ENCODE measurements at regions not wholly inside any gene's neighbourhood (a gene's known extent, or its start where the extent isn't known, plus 50 kb on each side); places are given as distances from the start of the nearest gene placed in this dataset.

DNA sequence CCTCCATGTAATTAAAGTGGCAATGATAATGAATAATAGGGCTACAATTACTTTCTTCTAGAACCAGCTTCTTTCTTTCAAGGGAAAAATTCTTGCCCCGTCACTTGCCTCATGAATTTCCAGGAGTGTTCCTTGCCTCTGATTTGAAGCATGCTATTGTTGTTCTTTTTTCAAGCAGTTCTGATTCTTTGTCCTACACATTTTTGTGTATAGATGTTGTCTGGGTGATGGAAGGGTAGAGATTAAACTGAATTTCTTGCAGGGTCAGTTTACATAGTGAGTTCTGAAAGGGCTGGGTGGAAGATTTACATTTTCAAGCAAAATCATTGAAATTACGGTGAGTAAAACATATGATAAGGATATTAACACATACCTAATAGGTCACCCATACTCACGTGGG lies 107.0 kb upstream of the TENM3 start:
- no peaks in the 10 kb centered on the region for H3K36me3 ChIP-seq
- TF ChIP-seq, protein P1, sequence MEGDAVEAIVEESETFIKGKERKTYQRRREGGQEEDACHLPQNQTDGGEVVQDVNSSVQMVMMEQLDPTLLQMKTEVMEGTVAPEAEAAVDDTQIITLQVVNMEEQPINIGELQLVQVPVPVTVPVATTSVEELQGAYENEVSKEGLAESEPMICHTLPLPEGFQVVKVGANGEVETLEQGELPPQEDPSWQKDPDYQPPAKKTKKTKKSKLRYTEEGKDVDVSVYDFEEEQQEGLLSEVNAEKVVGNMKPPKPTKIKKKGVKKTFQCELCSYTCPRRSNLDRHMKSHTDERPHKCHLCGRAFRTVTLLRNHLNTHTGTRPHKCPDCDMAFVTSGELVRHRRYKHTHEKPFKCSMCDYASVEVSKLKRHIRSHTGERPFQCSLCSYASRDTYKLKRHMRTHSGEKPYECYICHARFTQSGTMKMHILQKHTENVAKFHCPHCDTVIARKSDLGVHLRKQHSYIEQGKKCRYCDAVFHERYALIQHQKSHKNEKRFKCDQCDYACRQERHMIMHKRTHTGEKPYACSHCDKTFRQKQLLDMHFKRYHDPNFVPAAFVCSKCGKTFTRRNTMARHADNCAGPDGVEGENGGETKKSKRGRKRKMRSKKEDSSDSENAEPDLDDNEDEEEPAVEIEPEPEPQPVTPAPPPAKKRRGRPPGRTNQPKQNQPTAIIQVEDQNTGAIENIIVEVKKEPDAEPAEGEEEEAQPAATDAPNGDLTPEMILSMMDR (IDR thresholded peaks at IDR 0.05): no peak
- H3K9me3 ChIP-seq: no peaks in the 10 kb centered on the region
- H3K27ac ChIP-seq: no peak overlapping the region
- peaks cover 54% of the 10 kb centered on the region for H3K27me3 ChIP-seq
- no peak overlapping the region for H3K4me3 ChIP-seq (ENCODE audit: low read depth in 1 of 2, low read length in 1 of 2)
- H3K4me1 ChIP-seq (ENCODE audit: control insufficient read depth in 1 of 2, insufficient read depth in 1 of 2, low read depth in 1 of 2, low read length in 1 of 2): no peaks in the 10 kb centered on the region

DNA sequence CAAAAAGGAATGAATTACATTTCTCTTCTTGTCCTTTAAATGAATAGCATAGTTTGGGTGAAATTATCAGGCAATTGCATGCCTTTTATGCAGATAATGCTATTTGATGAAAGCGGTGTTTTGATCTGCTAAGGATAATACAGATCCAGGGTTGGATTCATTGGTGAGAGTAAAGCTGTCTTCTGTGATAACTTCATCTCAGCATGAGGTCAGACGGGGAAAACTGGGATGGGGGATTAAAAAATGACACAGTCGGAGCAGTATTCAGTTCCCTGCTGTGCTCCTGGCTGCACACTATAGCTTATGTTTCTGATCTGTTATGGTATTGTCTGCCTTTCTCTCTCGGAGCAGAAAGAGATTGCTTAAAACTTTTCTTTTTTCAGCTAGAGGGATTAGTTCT lies 105.9 kb upstream of the TENM3 start:
- H3K27ac ChIP-seq: no peak overlapping the region
- no peak overlapping the region for H3K4me3 ChIP-seq (ENCODE audit: low read depth in 1 of 2, low read length in 1 of 2)
- no peaks in the 10 kb centered on the region for H3K9me3 ChIP-seq
- H3K27me3 ChIP-seq: peaks cover 66% of the 10 kb centered on the region
- H3K4me1 ChIP-seq (ENCODE audit: control insufficient read depth in 1 of 2, insufficient read depth in 1 of 2, low read depth in 1 of 2, low read length in 1 of 2): no peaks in the 10 kb centered on the region
- H3K36me3 ChIP-seq: no peaks in the 10 kb centered on the region
- TF ChIP-seq, protein P1 (IDR thresholded peaks at IDR 0.05): no peak

DNA sequence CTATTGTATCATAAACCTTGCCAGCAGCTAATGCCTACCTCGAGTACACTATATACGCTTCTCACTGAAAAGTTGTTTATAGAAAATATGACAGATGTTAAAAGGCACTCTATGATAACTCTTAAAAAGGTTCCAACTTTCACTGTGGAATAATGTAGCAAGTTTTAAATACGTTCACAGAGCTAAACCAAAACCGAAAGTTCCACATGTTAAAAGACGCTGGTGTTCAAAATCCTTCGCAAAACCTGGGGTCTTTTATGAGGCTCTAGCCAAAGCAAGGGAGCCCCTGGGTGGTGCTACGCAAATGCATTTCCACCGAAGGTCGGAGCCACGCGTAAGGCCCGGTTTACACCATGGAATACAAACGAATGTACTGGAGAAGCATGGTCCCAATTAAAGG lies 103.7 kb upstream of the TENM3 start:
- H3K27ac ChIP-seq: no peak overlapping the region
- peaks cover 87% of the 10 kb centered on the region for H3K27me3 ChIP-seq
- TF ChIP-seq, protein P1 (IDR thresholded peaks at IDR 0.05): no peak
- no peaks in the 10 kb centered on the region for H3K4me1 ChIP-seq (ENCODE audit: control insufficient read depth in 1 of 2, insufficient read depth in 1 of 2, low read depth in 1 of 2, low read length in 1 of 2)
- no peak overlapping the region for H3K4me3 ChIP-seq (ENCODE audit: low read depth in 1 of 2, low read length in 1 of 2)
- H3K36me3 ChIP-seq: no peaks in the 10 kb centered on the region
- no peaks in the 10 kb centered on the region for H3K9me3 ChIP-seq

DNA sequence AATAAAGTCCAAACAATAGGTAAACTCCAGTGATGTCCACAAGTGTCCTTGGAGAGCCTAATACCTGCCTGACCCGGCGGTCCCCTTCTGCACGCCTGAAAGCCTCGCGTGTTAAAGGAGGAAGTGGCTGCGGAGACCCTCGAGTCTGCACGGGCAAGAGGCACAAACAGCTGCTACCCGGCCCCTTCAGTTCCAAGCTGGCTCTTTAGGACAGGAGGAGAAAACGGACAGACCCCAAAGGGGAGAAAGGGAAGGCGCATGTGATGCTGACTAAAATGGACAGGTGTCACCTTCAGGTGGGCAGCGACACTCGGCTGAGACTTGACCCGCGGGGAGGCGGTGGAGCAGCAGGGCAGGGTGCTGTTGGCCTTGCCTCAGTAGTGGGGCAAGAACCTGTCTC lies 102.7 kb upstream of the TENM3 start:
- no peaks in the 10 kb centered on the region for H3K4me1 ChIP-seq (ENCODE audit: control insufficient read depth in 1 of 2, insufficient read depth in 1 of 2, low read depth in 1 of 2, low read length in 1 of 2)
- H3K36me3 ChIP-seq: no peaks in the 10 kb centered on the region

DNA sequence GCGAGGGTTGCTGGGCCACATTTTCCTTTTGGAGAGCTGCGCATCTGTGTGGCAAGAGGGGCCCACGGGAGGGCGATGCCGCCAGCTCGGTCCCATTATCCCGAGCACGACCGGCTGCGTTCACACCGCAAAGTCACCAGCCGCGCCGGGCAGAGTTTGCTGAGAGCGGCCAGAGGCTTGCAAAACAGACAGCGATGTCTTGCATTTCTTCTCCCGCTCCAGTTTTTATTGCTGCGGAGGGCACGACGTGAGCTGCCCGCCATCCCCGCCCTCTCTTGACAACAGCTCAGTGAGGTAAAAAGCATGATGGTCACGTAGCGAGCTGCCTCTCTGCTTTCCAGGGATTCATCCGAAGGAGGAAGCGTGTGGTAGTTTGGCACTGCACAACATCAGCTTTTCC lies 102.1 kb upstream of the TENM3 start:
- H3K9me3 ChIP-seq: no peaks in the 10 kb centered on the region
- no peak overlapping the region for H3K4me3 ChIP-seq (ENCODE audit: low read depth in 1 of 2, low read length in 1 of 2)

More for the DNA sequence above, 102.7 kb upstream of the TENM3 start:
- Histone ChIP-seq H3K4me3 (ENCODE audit: low read depth in 1 of 2, low read length in 1 of 2) (no peak overlapping the region), H3K27ac (no peak overlapping the region), H3K27me3 (peaks cover 98% of the 10 kb centered on the region), H3K9me3 (no peaks in the 10 kb centered on the region)
- TF ChIP-seq, protein P1 (IDR thresholded peaks at IDR 0.05): no peak

More for the DNA sequence above, 102.1 kb upstream of the TENM3 start:
- no peaks in the 10 kb centered on the region for H3K4me1 ChIP-seq (ENCODE audit: control insufficient read depth in 1 of 2, insufficient read depth in 1 of 2, low read depth in 1 of 2, low read length in 1 of 2)
- H3K36me3 ChIP-seq: no peaks in the 10 kb centered on the region
- TF ChIP-seq, protein P1 (IDR thresholded peaks at IDR 0.05): no peak
- no peak overlapping the region for H3K27ac ChIP-seq
- peaks cover 100% of the 10 kb centered on the region for H3K27me3 ChIP-seq
